Natural killer cell (primary cell): ENCODE measurements at regions not wholly inside any gene's neighbourhood (a gene's known extent, or its start where the extent isn't known, plus 50 kb on each side); places are given as distances from the start of the nearest gene placed in this dataset.

Experiments used
- ATAC-seq, 3 donors: fragments of 150-1000 bp in 2 of 3; fragments of 200-7000 bp in 1 of 3; cut with Tn5 transposase; 1 replicate in 1 of 3; 2 replicates in 2 of 3; pipeline ENCODE4 v1.10.0; 2021; ENCODE audit warnings: mild to moderate bottlenecking in 2 of 3, moderate library complexity in 2 of 3
- DNase-seq, 2 donors: peaks; one replicate each; pipeline versions ENCODE4 v3.0.0 to v3.0.0-alpha.2; 2013 to 2021; ENCODE audit warnings: mixed read lengths in 1 of 2
- H3K27ac ChIP-seq: one replicate; pipeline ENCODE4 v1.5.1; 2013; ENCODE audit warnings: mild to moderate bottlenecking, low read length
- H3K27me3 ChIP-seq: one replicate; pipeline ENCODE4 v1.6.1; 2013; ENCODE audit warnings: low read length; ENCODE audit not compliant: control insufficient read depth, insufficient read depth
- H3K36me3 ChIP-seq: one replicate; pipeline ENCODE4 v1.6.1; 2013; ENCODE audit warnings: low read length; ENCODE audit not compliant: control insufficient read depth, insufficient read depth
- H3K4me1 ChIP-seq: one replicate; pipeline ENCODE4 v1.6.1; 2013; ENCODE audit warnings: low read length; ENCODE audit not compliant: control insufficient read depth, insufficient read depth
- H3K4me3 ChIP-seq: one replicate; pipeline ENCODE4 v1.5.1; 2013; ENCODE audit warnings: low read length
- H3K9me3 ChIP-seq: one replicate; pipeline ENCODE4 v1.6.1; 2013; ENCODE audit warnings: low read length; ENCODE audit not compliant: control insufficient read depth, insufficient read depth
- H3K27ac Mint-ChIP-seq, 2 donors: one replicate each; pipeline ENCODE4 v1.8.0; 2022; ENCODE audit warnings: mild to moderate bottlenecking in 2 of 2, mixed read lengths in 2 of 2, moderate library complexity in 1 of 2
- H3K27me3 Mint-ChIP-seq, 2 donors: one replicate each; pipeline ENCODE4 v1.8.0; 2022; ENCODE audit warnings: low read depth in 2 of 2, mixed read lengths in 2 of 2
- H3K36me3 Mint-ChIP-seq: one replicate; pipeline ENCODE4 v1.8.0; 2022; ENCODE audit warnings: mixed read lengths
- H3K4me1 Mint-ChIP-seq, 2 donors: one replicate each; pipeline ENCODE4 v1.8.0; 2022; ENCODE audit warnings: mixed read lengths in 2 of 2
- H3K4me3 Mint-ChIP-seq: one replicate; pipeline ENCODE4 v1.8.0; 2022; ENCODE audit warnings: mild to moderate bottlenecking, moderate library complexity, mixed read lengths
- H3K9me3 Mint-ChIP-seq, 2 donors: one replicate each; pipeline ENCODE4 v1.8.0; 2022; ENCODE audit warnings: mixed read lengths in 2 of 2
- WGBS: methylation state at CpG from one replicate; pipeline ENCODE4 v1.1.7; 2013; ENCODE audit warnings: missing lambda C conversion rate; ENCODE audit not compliant: insufficient coverage; 5-methylcytosine and 5-hydroxymethylcytosine counted together
- intact Hi-C: fragments of 100-400 bp; cut with micrococcal nuclease; formaldehyde crosslinking; loops from one replicate; pipeline ENCODE4 v1.14.2; 2022
- TF ChIP-seq, protein P1 (sequence below): fragments of 200-600 bp; IDR thresholded peaks from one replicate; pipeline ENCODE4 v1.8.0; 2022; ENCODE audit warnings: antibody characterized with exemption

DNA sequence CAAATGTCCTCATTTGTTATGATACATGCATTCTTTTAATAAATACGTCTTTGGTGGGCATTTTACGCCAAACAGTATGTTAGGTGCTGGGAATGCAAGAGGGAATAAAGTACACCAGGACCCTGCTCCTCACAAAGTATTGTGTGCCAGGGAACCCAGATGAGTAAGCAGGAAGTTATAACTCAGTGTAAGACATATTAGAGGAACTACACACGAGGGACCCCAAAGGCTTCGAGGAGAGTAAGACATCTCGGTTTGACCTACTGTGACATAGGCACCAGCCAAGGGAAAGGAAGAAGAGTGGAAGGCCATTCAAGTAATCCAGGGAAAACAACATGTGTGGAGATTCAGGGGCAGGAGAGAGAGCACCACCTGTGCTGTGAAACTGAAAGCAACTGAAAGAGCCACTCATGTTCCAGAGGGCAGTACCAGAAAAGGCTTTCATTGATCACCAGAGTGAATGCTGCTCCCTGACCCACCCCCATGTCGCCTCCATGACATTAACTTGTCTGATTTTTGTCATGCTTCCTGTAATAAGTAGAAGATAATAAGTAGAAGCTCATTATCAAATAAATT is 542.5 kb upstream of the PKN2 start:
- peaks cover 0 to 8% of the 10 kb centered on the region in 2 donors for H3K27me3 Mint-ChIP-seq
- no peak for DNase-seq
- 29% methylated on average over 5 of the region's 6 CpGs for WGBS
- no peak overlapping the region for H3K4me3 Mint-ChIP-seq
- TF ChIP-seq, protein P1, sequence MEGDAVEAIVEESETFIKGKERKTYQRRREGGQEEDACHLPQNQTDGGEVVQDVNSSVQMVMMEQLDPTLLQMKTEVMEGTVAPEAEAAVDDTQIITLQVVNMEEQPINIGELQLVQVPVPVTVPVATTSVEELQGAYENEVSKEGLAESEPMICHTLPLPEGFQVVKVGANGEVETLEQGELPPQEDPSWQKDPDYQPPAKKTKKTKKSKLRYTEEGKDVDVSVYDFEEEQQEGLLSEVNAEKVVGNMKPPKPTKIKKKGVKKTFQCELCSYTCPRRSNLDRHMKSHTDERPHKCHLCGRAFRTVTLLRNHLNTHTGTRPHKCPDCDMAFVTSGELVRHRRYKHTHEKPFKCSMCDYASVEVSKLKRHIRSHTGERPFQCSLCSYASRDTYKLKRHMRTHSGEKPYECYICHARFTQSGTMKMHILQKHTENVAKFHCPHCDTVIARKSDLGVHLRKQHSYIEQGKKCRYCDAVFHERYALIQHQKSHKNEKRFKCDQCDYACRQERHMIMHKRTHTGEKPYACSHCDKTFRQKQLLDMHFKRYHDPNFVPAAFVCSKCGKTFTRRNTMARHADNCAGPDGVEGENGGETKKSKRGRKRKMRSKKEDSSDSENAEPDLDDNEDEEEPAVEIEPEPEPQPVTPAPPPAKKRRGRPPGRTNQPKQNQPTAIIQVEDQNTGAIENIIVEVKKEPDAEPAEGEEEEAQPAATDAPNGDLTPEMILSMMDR, result no peak
- H3K27ac ChIP-seq, result no peak overlapping the region
- intact Hi-C loops, result no loop called here
- H3K4me1 Mint-ChIP-seq, result no peaks in the 10 kb centered on the region
- H3K9me3 ChIP-seq, result no peaks in the 10 kb centered on the region
- no peak for ATAC-seq
- no peaks in the 10 kb centered on the region for H3K36me3 ChIP-seq
- peaks cover 3 to 4% of the 10 kb centered on the region in 2 donors for H3K9me3 Mint-ChIP-seq
- no peaks in the 10 kb centered on the region for H3K4me1 ChIP-seq
- no peaks in the 10 kb centered on the region for H3K36me3 Mint-ChIP-seq
- H3K27me3 ChIP-seq, result peaks cover 2% of the 10 kb centered on the region
- H3K4me3 ChIP-seq, result no peak overlapping the region
- H3K27ac Mint-ChIP-seq, result no peak overlapping the region

DNA sequence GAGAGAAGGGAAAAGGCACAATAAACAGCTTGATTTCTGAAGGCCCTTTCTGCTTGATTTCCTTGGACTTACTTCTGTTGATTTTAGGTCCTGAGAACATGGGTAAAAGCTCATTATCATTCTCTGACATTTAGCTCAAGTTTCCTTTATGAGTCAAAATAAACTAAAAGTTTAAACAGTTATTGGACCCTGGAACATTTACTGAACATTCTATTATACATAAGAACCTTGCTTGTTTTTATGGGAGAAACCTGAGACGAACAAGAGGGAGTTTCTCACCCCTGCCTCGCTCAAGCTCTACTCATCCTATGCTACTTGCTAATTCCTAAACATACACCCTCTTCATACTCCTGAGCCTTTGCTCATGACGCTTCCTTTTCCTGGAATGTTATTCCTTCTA is 538.3 kb upstream of the PKN2 start:
- Histone ChIP-seq H3K4me1 (no peaks in the 10 kb centered on the region), H3K36me3 (no peaks in the 10 kb centered on the region), H3K27me3 (no peaks in the 10 kb centered on the region), H3K27ac (no peak overlapping the region), H3K9me3 (no peaks in the 10 kb centered on the region), H3K4me3 (no peak overlapping the region)
- H3K9me3 Mint-ChIP-seq, result peaks cover 3 to 7% of the 10 kb centered on the region in 2 donors
- no peaks in the 10 kb centered on the region for H3K36me3 Mint-ChIP-seq
- intact Hi-C loops, result no loop called here
- DNase-seq, result no peak
- no peak for ATAC-seq
- H3K4me1 Mint-ChIP-seq, result no peaks in the 10 kb centered on the region
- H3K4me3 Mint-ChIP-seq, result no peak overlapping the region
- H3K27ac Mint-ChIP-seq, result no peak overlapping the region
- TF ChIP-seq, protein P1, result no peak
- H3K27me3 Mint-ChIP-seq, result peaks cover 0 to 8% of the 10 kb centered on the region in 2 donors
- 84% methylated on average over 3 of the region's 3 CpGs for WGBS

DNA sequence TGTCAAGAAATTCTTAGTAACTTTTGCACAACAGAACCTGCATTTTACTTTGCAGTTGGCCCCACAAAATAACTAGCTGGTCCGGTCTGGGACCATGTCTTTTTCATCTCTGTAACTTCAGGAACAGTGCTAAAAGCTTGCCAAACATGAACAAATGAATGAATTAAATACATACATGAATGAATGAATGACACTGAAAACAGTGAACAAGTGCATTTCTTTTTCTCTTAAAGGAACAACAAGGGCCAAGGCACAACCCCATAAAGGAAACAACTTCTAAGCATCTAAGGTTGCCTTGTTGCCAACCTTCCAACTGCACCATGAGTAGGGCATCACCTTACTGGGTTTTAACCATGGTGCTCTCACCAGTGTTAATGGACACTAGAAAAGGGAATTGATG is 534.4 kb upstream of the PKN2 start:
- Mint-ChIP-seq H3K4me3 (no peak overlapping the region), H3K27me3 (peaks cover 0 to 6% of the 10 kb centered on the region in 2 donors), H3K9me3 (peaks cover 3 to 7% of the 10 kb centered on the region in 2 donors), H3K36me3 (no peaks in the 10 kb centered on the region), H3K27ac (no peak overlapping the region), H3K4me1 (no peaks in the 10 kb centered on the region)
- H3K4me3 ChIP-seq, result no peak overlapping the region
- WGBS, result 80% methylated on average over 1 of the region's 1 CpG
- no peak overlapping the region for H3K27ac ChIP-seq
- no peak for DNase-seq
- intact Hi-C loops, result no loop called here
- no peak for ATAC-seq
- no peaks in the 10 kb centered on the region for H3K36me3 ChIP-seq
- no peaks in the 10 kb centered on the region for H3K4me1 ChIP-seq
- no peaks in the 10 kb centered on the region for H3K9me3 ChIP-seq
- TF ChIP-seq, protein P1, result no peak
- H3K27me3 ChIP-seq, result no peaks in the 10 kb centered on the region

DNA sequence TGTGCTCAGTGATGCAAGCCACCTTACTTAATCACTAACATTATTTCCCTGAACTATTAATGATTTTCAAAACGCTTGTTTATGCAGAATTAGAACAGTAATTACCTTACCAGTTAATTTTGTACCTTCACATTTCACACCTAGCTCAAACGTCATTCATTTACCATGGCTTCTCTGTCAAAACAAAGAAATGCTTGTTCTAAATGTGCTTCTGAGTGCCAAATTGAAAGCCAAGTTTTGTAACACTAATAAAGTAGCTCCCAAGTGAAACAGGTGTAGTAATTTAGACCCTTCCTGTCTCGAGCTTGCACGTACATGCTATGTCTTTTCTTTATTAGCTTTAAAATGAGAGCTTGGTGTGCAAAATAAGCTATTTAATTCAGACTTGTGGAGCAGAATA is 533.7 kb upstream of the PKN2 start:
- Mint-ChIP-seq H3K9me3 (peaks cover 0 to 6% of the 10 kb centered on the region in 2 donors), H3K4me3 (no peak overlapping the region), H3K27me3 (peaks cover 0 to 1% of the 10 kb centered on the region in 2 donors), H3K36me3 (no peaks in the 10 kb centered on the region), H3K27ac (no peak overlapping the region), H3K4me1 (no peaks in the 10 kb centered on the region)
- no peaks in the 10 kb centered on the region for H3K27me3 ChIP-seq
- H3K27ac ChIP-seq, result no peak overlapping the region
- H3K4me3 ChIP-seq, result no peak overlapping the region
- no peaks in the 10 kb centered on the region for H3K36me3 ChIP-seq
- intact Hi-C loops, result no loop called here
- no peaks in the 10 kb centered on the region for H3K9me3 ChIP-seq
- TF ChIP-seq, protein P1, result no peak
- DNase-seq (no peak), ATAC-seq (no peak)
- H3K4me1 ChIP-seq, result no peaks in the 10 kb centered on the region
- 78% methylated on average over 4 of the region's 4 CpGs for WGBS
